Heart right ventricle (tissue), 16 donors: ENCODE measurements at regions not wholly inside any gene's neighbourhood (a gene's known extent, or its start where the extent isn't known, plus 50 kb on each side); places are given as distances from the start of the nearest gene placed in this dataset.

Experiments used
- ATAC-seq, 8 donors: fragments of 200-7000 bp; cut with Tn5 transposase; one replicate each; pipeline ENCODE4 v1.9.1; 2020; ENCODE audit warnings: mild to moderate bottlenecking in 8 of 8, moderate library complexity in 8 of 8, moderate number of reproducible peaks in 1 of 8
- DNase-seq, 2 donors: peaks; one replicate each; pipeline ENCODE4 v3.0.0-alpha.2; 2020
- H3K27ac ChIP-seq, 10 donors: fragments of 200-600 bp; sonication (generic) in 2 of 10; one replicate each; pipeline versions ENCODE4 v1.5.0 to v1.8.0; 2020 to 2022; ENCODE audit warnings: mild to moderate bottlenecking in 3 of 10
- H3K27me3 ChIP-seq, 7 donors: fragments of 200-600 bp; one replicate each; pipeline ENCODE4 v1.8.0; 2021 to 2022; ENCODE audit warnings: mild to moderate bottlenecking in 2 of 7
- H3K36me3 ChIP-seq, 9 donors: fragments of 200-600 bp; sonication (generic) in 1 of 9; one replicate each; pipeline versions ENCODE4 v1.5.0 to v1.8.0; 2020 to 2022; ENCODE audit warnings: mild to moderate bottlenecking in 2 of 9
- H3K4me1 ChIP-seq, 9 donors: fragments of 200-600 bp; sonication (generic) in 1 of 9; one replicate each; pipeline versions ENCODE4 v1.5.0 to v1.8.0; 2020 to 2022; ENCODE audit warnings: mild to moderate bottlenecking in 4 of 9
- H3K4me3 ChIP-seq, 10 donors: fragments of 200-600 bp; sonication (generic) in 2 of 10; one replicate each; pipeline versions ENCODE4 v1.5.0 to v1.8.0; 2020 to 2022; ENCODE audit warnings: mild to moderate bottlenecking in 7 of 10, moderate library complexity in 2 of 10
- H3K9me3 ChIP-seq, 11 donors: fragments of 200-600 bp in 10 of 11; sonication (generic) in 2 of 11; one replicate each; pipeline versions ENCODE4 v1.5.0 to v1.8.0; 2013 to 2022; ENCODE audit warnings: mild to moderate bottlenecking in 2 of 11, control low read depth in 1 of 11, moderate library complexity in 1 of 11
- WGBS, 2 donors: extraction: QIAGEN DNeasy Blood & Tissue Kit; methylation state at CpG; one replicate each; pipeline ENCODE4 v1.1.7; 2013; ENCODE audit warnings: inconsistent platforms in 1 of 2; 5-methylcytosine and 5-hydroxymethylcytosine counted together
- intact Hi-C, 10 donors: fragments of 100-400 bp; cut with DNase I; formaldehyde crosslinking; loops; one replicate each; pipeline versions ENCODE4 v1.11.1 to v1.14.2; 2022
- TF ChIP-seq, protein P1 (sequence below), 9 donors: fragments of 200-600 bp; sonication (generic) in 2 of 9; IDR thresholded peaks; one replicate each; pipeline versions ENCODE4 v1.5.0 to v1.8.0; 2021 to 2022; ENCODE audit warnings: antibody characterized with exemption in 9 of 9, mild to moderate bottlenecking in 5 of 9, moderate library complexity in 1 of 9
- donor health status: Arrhythmogenic right ventricular cardiomyopathy.
- donor health status: ischemic (EF 13 %, LVEDD 7.1; RV severe dilation, severe dysfunction).
- donor health status: healthy with polysubstance abuse.
- donor health status: DM: no; HTN: yes; CAD: no.
- donor health status: DM: no; HTN: no; CAD: no.
- donor health status: ischemic (EF 25% LVEDD 6.9; RV normal size, moderate dysfunction).
- donor health status: ischemic (EF 25% LVEDD 5.7; RV mildly dilated, moderate dysfunction).
- donor health status: healthy.
- donor health status: DM: yes; HTN: yes; CAD: no.
- donor health status: Ischemic cardiomyopathy.
- donor health status: ischemic (EF 35%, LVEDD 5.7; RV mildly dilated, moderate dysfunction).
- donor health status: nonischemic (EF 11% LVEDD 7.7; RV severe dilation, severe dysfunction).
- donor health status: DM: yes; HTN: yes; CAD: no.
- donor health status: PGD.
- donor health status: ischemic (EF 29% LVEDD 5.4; RV normal size, mild dysfunction).
- donor health status: nonischemic (EF 23%, LVEDD 6.1; RV moderate dilation, normal function).

DNA sequence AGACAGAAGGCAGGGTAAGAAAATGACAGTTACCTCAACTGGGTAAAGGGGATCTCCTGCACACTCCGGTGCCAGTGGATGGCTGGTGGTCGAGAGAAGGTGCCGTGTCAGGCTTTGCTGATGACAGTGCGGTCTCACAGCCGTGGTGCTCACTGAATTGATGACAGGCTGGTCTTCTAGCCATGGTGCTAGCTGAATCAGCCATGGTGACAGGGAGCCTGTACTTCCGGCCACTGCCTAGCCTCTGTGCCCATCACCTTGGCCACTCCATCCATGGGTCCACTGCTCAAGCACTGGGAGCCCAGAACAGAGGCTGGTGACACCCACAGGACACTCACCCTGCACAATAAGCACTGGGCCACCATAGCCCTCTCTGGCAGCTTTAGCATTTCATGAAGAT, 315.9 kb downstream of the FBXO15 start:
- H3K27me3 ChIP-seq = no peaks in the 10 kb centered on the region
- no peak for ATAC-seq
- DNase-seq = no peak
- no peak overlapping the region for H3K4me3 ChIP-seq
- H3K36me3 ChIP-seq = no peaks in the 10 kb centered on the region
- TF ChIP-seq, protein P1, sequence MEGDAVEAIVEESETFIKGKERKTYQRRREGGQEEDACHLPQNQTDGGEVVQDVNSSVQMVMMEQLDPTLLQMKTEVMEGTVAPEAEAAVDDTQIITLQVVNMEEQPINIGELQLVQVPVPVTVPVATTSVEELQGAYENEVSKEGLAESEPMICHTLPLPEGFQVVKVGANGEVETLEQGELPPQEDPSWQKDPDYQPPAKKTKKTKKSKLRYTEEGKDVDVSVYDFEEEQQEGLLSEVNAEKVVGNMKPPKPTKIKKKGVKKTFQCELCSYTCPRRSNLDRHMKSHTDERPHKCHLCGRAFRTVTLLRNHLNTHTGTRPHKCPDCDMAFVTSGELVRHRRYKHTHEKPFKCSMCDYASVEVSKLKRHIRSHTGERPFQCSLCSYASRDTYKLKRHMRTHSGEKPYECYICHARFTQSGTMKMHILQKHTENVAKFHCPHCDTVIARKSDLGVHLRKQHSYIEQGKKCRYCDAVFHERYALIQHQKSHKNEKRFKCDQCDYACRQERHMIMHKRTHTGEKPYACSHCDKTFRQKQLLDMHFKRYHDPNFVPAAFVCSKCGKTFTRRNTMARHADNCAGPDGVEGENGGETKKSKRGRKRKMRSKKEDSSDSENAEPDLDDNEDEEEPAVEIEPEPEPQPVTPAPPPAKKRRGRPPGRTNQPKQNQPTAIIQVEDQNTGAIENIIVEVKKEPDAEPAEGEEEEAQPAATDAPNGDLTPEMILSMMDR (IDR thresholded peaks at IDR 0.05) = no peak
- 93% methylated on average over 6 of the region's 6 CpGs for WGBS, 2 donors
- H3K27ac ChIP-seq = no peak overlapping the region
- peaks cover 0 to 7% (median 0%) of the 10 kb centered on the region in 9 donors for H3K4me1 ChIP-seq
- intact Hi-C loops = no loop called here
- no peaks in the 10 kb centered on the region for H3K9me3 ChIP-seq

- Histone ChIP-seq H3K27me3 (peaks cover 0 to 6% (median 0%) of the 10 kb centered on the region in 7 donors), H3K36me3 (no peaks in the 10 kb centered on the region), H3K9me3 (no peaks in the 10 kb centered on the region), H3K4me3 (no peak overlapping the region), H3K4me1 (peaks cover 0 to 7% (median 0%) of the 10 kb centered on the region in 9 donors), H3K27ac (peak overlapping the region in 1 of 10 donors; percentile 43)
- TF ChIP-seq, protein P1 (IDR thresholded peaks at IDR 0.05) = no peak
- intact Hi-C loops = no loop called here
- 48 to 60% methylated on average over 7 of the region's 7 CpGs for WGBS, 2 donors
- DNase-seq (peak in 1 of 2 donors; percentile 38), ATAC-seq (peak; percentile 69 to 96 (median 88))
Observed at GRCh38 chr18:73829146-73829545, 318.5 kb downstream of the FBXO15 start.

DNA sequence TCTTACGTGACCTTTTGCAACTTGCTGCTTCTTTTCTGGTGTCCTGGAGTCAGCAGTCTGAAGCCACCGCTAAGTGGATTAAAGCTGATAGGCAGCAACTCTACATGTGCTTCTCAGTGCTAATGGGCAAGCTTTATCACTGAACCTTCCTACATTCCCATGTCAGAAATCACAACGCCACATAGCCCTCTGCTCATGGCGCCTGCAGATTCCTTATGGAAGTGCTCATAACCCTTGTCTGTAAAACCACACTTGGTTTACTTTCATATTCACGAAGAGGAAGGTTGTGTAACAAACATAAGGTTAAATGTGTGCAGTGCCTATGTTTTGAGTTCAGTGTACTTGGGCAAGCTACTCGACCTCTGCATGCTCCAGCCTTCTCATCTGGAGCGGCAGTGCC, 319.8 kb downstream of the FBXO15 start:
- H3K27me3 ChIP-seq = peaks cover 0 to 6% (median 0%) of the 10 kb centered on the region in 7 donors
- intact Hi-C loops = no loop called here
- WGBS, 2 donors = 76 to 78% methylated on average over 7 of the region's 7 CpGs
- H3K4me3 ChIP-seq = no peak overlapping the region
- peaks cover 0 to 7% (median 0%) of the 10 kb centered on the region in 9 donors for H3K4me1 ChIP-seq
- H3K36me3 ChIP-seq = no peaks in the 10 kb centered on the region
- no peaks in the 10 kb centered on the region for H3K9me3 ChIP-seq
- TF ChIP-seq, protein P1 (IDR thresholded peaks at IDR 0.05) = no peak
- no peak overlapping the region for H3K27ac ChIP-seq
- DNase-seq = no peak
- ATAC-seq = peak in 1 of 8 donors; percentile 20

DNA sequence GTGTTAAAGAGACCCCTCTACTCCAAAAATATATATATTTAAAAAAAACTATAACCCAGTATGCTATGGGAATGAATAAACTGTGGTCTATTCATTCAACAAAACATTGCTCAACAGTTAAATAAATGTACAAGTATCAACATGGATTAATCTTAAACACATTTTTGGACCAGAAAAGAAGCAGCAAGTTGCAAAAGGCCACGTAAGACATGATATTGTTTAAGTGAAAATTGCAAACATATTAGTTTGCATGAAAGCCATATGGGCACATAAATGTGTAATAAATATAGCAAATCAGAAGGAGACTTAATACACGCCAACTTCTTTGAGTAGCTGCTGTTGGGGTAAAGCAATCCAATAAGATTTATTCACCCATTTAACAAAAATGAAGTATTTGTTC, 321.5 kb downstream of the FBXO15 start:
- no peak overlapping the region for H3K27ac ChIP-seq
- peaks cover 0 to 7% (median 0%) of the 10 kb centered on the region in 9 donors for H3K4me1 ChIP-seq
- ATAC-seq (no peak), DNase-seq (no peak)
- H3K4me3 ChIP-seq = no peak overlapping the region
- H3K9me3 ChIP-seq = no peaks in the 10 kb centered on the region
- TF ChIP-seq, protein P1 (IDR thresholded peaks at IDR 0.05) = no peak
- H3K36me3 ChIP-seq = no peaks in the 10 kb centered on the region
- intact Hi-C loops = no loop called here
- H3K27me3 ChIP-seq = peaks cover 0 to 6% (median 0%) of the 10 kb centered on the region in 7 donors
- 86 to 96% methylated on average over 2 of the region's 2 CpGs for WGBS, 2 donors
